ENCODE measurements at regions not wholly inside any gene's neighbourhood (a gene's known extent, or its start where the extent isn't known, plus 50 kb on each side); places are given as distances from the start of the nearest gene placed in this dataset.

DNA sequence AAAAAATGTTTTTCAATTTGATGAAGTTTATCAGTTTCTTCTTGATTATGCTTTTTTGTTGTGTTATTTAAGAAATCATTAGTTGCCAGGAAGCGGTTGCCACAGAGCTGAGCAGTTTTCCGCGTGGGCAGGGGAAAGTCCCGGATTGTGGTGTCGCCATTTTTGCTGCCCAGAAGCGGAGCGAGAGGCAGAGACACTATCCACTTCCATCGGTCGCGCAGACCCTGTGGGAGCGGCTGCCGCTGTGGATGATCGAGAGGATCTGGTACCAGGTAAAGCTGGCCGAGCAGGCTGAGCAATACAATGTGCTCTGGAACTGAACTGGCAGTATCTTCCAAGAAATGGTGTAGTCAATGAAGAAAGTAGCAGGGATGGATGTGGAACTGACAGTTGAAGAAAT lies 119.8 kb downstream of the ZNF736 start (continued):
- TF ChIP-seq, protein P1, sequence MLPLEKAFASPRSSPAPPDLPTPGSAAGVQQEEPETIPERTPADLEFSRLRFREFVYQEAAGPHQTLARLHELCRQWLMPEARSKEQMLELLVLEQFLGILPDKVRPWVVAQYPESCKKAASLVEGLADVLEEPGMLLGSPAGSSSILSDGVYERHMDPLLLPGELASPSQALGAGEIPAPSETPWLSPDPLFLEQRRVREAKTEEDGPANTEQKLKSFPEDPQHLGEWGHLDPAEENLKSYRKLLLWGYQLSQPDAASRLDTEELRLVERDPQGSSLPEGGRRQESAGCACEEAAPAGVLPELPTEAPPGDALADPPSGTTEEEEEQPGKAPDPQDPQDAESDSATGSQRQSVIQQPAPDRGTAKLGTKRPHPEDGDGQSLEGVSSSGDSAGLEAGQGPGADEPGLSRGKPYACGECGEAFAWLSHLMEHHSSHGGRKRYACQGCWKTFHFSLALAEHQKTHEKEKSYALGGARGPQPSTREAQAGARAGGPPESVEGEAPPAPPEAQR (CRISPR knock-in tag; IDR thresholded peaks at IDR 0.05): no peak

GRCh38 chr7:64431838-64432237 lies 118.1 kb downstream of the ZNF736 start:
- TF ChIP-seq ZNF396 (CRISPR knock-in tag; IDR thresholded peaks at IDR 0.05; ENCODE audit: borderline replicate concordance) (no peak), SP1 (CRISPR knock-in tag; conservative IDR thresholded peaks at IDR 0.05) (no peak), GRHL2 (CRISPR knock-in tag; IDR thresholded peaks at IDR 0.05; ENCODE audit: insufficient replicate concordance, severe bottlenecking) (no peak), NFE2L1 (CRISPR knock-in tag; IDR thresholded peaks at IDR 0.05) (no peak), FOXP4 (CRISPR knock-in tag; IDR thresholded peaks at IDR 0.05) (no peak), SMAD4 (CRISPR knock-in tag; IDR thresholded peaks at IDR 0.05) (no peak), ZNF121 (CRISPR knock-in tag; IDR thresholded peaks at IDR 0.05) (no peak)
- TF ChIP-seq, protein P1 (CRISPR knock-in tag; IDR thresholded peaks at IDR 0.05): no peak
- Mint-ChIP-seq H3K9me3 (peaks cover 64% of the 10 kb centered on the region), H3K27ac (no peak overlapping the region), H3K4me3 (no peak overlapping the region), H3K27me3 (ENCODE audit: low read depth) (no peaks in the 10 kb centered on the region; the same call in none of the 2 replicates), H3K4me1 (no peaks in the 10 kb centered on the region), H3K36me3 (peaks cover 45% of the 10 kb centered on the region)
- ATAC-seq: no peak
- ChIA-PET POLR2A (no interaction called here), CTCF (no interaction called here)
- DNase-seq (ENCODE audit: low spot score): no peak

DNA sequence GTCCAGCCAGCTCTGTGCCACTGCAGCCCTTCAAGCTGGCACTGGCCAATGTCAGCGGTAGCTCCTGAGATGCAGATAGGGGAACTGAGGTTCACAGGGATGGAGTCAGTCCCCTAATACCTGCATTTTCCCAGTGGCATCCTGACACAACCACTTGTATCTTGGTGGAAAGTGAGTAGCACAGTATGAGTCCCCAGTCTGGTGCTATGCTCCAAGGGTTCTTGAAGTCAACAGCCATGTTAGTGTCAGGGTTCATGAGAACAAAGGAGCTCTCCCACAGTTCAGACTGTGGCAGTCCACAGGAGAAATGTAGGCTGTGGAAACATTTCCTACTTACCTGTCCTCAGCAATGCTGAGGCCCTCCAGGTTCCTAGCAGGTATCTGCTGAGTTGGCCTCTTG lies 115.5 kb downstream of the ZNF736 start:
- ChIA-PET POLR2A (no interaction called here), CTCF (no interaction called here)
- Mint-ChIP-seq H3K4me3 (no peak overlapping the region), H3K4me1 (no peaks in the 10 kb centered on the region), H3K27me3 (ENCODE audit: low read depth) (peaks cover 1% of the 10 kb centered on the region), H3K27ac (no peak overlapping the region), H3K36me3 (peaks cover 52% of the 10 kb centered on the region), H3K9me3 (peaks cover 73% of the 10 kb centered on the region)
- ATAC-seq: no peak
- TF ChIP-seq ZNF532 (CRISPR knock-in tag; IDR thresholded peaks at IDR 0.05; ENCODE audit: borderline replicate concordance): no peak
- no peak for TF ChIP-seq ESRRA (CRISPR knock-in tag; IDR thresholded peaks at IDR 0.05; ENCODE audit: borderline replicate concordance)
- no peak for TF ChIP-seq RORB (CRISPR knock-in tag; IDR thresholded peaks at IDR 0.05)
- TF ChIP-seq FOXP4 (CRISPR knock-in tag; IDR thresholded peaks at IDR 0.05): no peak
- TF ChIP-seq MXD4 (CRISPR knock-in tag; IDR thresholded peaks at IDR 0.05; ENCODE audit: borderline replicate concordance): no peak
- TF ChIP-seq TEAD4 (CRISPR knock-in tag; IDR thresholded peaks at IDR 0.05): no peak
- no peak for TF ChIP-seq JUN (CRISPR knock-in tag; IDR thresholded peaks at IDR 0.05)
- no peak for TF ChIP-seq EMX1 (CRISPR knock-in tag; IDR thresholded peaks at IDR 0.05)
- no peak for TF ChIP-seq TEAD1 (CRISPR knock-in tag; IDR thresholded peaks at IDR 0.05)
- TF ChIP-seq, protein P2, sequence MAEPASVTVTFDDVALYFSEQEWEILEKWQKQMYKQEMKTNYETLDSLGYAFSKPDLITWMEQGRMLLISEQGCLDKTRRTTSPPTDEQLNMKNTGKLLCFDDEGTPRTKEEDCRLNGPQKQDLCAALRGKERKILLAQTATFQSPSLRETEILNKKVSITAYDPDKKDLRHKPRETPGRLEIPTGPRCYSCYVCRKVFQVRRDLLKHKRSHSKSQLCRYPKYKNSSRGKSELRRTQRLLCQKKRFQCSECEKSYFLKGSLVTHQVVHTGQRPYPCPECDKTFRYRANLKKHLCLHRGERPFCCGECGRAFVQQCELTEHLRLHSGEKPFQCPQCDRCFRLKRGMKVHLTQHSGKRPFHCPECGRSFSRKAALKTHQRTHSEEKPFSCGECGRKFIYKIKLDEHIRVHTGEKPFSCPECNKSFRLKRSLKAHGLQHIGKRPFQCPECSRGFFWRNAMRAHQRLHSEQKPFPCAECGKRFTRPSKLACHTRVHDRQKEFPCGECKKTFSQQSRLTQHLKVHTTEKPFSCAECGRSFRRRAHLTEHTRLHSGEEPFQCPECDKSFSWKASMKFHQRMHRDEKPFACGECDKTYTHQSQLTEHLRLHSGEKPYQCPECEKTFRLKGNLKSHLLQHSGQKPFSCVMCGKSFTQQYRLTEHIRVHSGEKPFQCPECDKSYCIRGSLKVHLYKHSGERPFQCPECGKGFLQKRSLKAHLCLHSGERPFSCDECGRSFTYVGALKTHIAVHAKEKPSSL (CRISPR knock-in tag; conservative IDR thresholded peaks at IDR 0.05): no peak
- no peak for TF ChIP-seq USF1 (CRISPR knock-in tag; IDR thresholded peaks at IDR 0.05)
- no peak for DNase-seq (ENCODE audit: low spot score)

Data from WTC11 (cell line).